GM18505 (cell line): ENCODE measurements at regions not wholly inside any gene's neighbourhood (a gene's known extent, or its start where the extent isn't known, plus 50 kb on each side); places are given as distances from the start of the nearest gene placed in this dataset.

Experiments used
- ATAC-seq: cut with Tn5 transposase; IDR thresholded peaks from one replicate; pipeline ENCODE4 v1.9.1; 2021; ENCODE audit not compliant: unreplicated experiment
- POLR2A ChIP-seq: IDR thresholded peaks from 4 replicates; pipeline ENCODE4 v1.6.1; 2011; ENCODE audit warnings: borderline replicate concordance; ENCODE audit not compliant: insufficient read depth, insufficient read length; ENCODE audit errors: extremely low read depth

DNA sequence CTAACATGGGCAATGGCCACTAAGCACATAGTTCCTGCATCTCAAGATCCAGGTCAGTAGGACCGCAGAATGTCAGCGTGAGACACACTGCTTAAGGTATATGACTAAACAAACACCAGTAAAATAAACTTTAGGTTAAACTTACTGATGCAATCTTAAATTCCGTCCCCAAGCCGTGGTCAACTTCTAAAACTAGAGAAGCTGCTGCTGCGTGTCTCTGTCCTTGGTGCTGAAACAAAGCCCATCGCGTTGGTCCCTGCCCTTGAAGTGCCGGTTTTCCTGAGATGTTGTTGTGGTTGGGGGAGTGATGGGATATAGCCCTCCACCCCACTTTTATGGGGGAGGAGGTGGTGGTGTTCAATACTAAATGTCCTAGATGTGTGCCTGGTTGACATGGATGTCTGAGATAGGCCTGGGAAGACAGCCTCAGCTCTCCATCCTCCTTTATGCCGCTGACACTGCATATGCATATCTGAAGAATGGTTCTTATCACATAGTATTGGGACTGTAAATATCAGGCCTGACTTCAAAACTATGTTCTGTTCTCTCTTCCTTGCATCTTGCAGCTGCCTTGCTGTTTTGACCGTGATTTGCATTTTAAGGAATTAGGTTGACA lies 72.0 kb upstream of the KCNA3 start:
- no peak for TF ChIP-seq POLR2A
- ATAC-seq = no peak

DNA sequence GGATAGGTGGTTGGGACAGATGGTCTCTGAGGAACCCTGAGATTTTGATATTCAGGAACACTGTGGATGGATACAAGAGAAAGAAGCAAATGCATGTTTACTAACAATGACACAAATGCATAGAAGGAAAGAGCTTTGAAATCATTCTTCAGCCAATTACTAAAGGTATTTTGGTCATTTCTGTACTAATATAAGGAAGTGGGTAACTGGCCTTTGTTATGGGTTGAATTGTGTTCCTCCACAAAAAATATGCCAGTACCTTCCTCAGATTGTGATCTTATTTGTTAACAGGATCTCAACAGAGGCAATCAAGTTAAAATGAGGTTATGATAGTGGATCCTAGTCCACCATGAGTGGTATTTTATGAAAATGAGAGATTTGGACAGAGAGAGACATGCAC lies 68.7 kb upstream of the KCNA3 start:
- ATAC-seq = no peak

DNA sequence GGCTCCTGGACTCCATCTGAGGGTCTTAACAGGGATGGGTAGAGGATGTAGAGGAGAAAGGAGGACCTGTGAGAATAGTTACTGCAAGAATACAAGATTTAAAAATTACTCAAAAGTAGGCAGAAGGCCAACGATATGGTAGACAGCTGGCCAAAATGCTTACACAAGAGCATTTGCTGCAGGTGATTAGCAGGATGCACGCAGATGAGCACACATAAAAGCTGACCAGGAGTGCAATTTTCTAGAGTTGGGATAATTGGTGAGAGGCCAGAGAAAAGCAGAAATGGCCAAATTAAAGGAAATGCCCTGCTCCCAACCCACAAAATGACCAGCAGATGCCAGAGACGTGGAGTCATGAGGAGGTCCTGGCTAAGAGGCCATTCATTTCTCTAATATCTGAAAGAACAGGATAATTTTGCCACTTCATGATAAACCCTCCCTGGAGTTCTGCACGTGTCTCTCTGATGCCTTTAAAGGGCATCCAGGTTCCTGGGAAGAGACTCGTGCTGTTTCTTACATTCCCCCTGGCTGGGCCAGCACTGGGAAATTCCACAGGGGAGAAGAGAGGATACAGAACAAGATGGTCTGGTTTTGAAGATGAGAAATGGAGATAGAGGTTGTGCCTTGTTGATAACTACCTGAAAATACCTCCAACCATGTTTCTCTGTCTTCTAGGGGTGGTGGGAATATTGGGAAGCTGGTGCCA lies 62.3 kb upstream of the KCNA3 start:
- no peak for ATAC-seq
- no peak for TF ChIP-seq POLR2A

More for the DNA sequence above, 68.7 kb upstream of the KCNA3 start:
- TF ChIP-seq POLR2A = no peak

DNA sequence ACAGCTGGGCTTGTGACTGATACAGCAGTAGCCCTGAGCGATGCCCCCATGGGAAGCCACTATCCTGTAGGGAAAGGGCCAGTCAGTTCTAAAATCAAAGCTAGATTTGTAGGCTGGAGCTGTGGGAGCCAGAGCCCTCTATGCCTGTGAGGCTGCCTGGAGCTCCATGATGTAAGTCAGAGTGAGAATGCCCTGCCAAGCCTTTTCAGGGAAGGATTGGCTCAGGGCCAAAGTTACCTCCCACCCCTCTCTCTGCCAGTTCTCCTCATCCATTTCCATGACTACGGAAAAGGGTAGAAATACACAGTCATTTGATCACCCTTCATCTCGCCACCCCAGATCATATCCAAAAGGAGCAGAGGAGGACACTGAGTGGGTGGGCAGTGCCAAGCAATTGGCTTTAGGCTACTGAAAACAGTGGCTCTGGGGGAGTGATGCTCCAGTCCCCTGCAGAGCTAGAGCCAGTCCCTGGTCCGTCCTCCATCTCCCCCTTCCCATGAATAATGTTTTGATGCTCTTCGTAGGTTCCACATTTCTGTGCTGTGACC lies 59.5 kb upstream of the KCNA3 start:
- no peak for TF ChIP-seq POLR2A
- ATAC-seq = no peak

DNA sequence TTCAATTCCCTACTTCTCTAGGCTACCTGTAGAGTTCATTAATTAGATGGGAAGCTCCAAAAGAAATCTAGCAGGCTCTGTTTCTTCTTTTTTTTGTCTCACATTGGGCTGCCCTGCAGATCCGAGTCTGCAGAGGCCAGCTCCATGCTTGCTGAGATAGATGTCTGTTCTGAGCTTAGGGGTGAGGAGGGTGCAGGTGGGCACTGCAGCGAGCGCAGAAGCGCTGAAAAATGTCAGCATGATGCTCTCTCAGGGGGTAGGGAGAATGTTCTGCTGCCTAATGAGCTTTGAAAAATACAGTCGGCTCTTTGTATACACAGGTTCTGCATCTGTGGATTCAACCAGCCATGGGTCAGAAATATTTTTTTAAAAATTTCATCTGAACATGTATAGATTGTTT lies 56.8 kb upstream of the KCNA3 start:
- ATAC-seq = no peak
- TF ChIP-seq POLR2A = no peak

DNA sequence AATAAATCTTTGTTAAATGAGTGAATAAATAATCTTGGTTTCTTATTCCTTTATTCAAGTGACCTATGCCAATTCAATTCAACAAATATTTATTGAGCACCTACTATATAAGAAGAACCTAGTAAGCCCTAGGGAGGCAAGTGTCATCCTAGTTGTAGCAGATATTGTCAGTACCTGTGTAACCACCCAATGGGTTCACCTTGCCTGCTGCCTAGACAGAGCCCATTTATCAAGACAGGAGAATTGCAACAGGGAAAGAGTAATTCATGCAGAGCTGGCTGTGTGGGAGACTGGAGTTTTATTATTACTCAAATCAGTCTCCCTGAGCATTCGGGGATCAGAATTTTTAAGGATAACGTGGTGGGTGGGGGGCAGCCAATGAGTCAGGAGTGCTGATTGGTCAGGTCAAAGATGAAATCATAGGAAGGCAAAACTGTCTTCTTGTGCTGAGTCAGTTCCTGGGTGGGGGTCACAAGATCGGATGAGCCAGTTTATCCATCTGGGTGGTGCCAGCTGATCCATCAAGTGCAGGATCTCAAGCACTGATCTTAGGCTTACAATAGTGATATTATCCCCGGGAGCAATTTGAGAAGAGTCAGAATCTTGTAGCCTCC lies 53.8 kb upstream of the KCNA3 start:
- no peak for ATAC-seq
- TF ChIP-seq POLR2A = no peak

DNA sequence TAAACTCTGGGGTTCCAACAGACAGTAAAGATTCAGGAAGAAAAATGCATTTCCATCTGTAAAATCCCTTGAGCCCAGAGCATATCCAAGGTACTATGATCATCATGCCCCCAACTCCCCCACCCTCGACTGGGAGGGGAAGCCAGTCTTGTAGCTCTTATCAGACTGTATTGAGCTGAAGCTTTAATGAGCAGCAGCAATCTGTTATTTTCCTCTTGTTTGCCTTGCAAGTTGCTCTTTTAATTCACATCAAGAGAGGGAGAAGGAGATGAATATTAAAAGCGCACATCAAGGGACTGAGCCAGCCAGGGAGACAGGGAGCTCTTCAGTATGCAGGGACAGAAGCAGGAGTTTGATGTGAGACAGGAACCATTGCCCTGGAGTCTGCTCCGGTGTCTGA lies 52.5 kb upstream of the KCNA3 start:
- no peak for TF ChIP-seq POLR2A
- no peak for ATAC-seq

DNA sequence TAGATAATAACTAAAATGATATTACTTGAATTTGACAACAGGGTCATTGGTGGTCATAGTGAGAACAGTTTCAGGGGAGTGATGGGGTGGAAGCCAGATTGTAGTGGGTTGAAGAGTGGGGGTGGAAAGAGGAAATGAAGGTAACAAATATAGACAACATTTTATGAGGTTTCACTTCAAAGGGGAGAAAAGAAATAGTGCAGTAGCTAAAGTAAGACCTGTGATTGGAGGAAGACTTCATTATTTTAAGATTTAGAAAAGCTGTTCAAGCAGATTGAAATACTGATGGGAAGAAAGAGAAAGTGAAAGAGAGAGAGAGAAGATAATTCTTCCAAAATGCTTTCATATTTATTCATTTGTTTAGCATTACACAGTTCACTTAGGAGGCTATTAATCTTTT lies 52.0 kb upstream of the KCNA3 start:
- TF ChIP-seq POLR2A = no peak
- ATAC-seq = peak; percentile 80
